ENCODE measurements at regions not wholly inside any gene's neighbourhood (a gene's known extent, or its start where the extent isn't known, plus 50 kb on each side); places are given as distances from the start of the nearest gene placed in this dataset.

GRCh38 chr15:70200511-70201424 is 103.1 kb upstream of the TLE3 start:
- TF ChIP-seq, protein P1, sequence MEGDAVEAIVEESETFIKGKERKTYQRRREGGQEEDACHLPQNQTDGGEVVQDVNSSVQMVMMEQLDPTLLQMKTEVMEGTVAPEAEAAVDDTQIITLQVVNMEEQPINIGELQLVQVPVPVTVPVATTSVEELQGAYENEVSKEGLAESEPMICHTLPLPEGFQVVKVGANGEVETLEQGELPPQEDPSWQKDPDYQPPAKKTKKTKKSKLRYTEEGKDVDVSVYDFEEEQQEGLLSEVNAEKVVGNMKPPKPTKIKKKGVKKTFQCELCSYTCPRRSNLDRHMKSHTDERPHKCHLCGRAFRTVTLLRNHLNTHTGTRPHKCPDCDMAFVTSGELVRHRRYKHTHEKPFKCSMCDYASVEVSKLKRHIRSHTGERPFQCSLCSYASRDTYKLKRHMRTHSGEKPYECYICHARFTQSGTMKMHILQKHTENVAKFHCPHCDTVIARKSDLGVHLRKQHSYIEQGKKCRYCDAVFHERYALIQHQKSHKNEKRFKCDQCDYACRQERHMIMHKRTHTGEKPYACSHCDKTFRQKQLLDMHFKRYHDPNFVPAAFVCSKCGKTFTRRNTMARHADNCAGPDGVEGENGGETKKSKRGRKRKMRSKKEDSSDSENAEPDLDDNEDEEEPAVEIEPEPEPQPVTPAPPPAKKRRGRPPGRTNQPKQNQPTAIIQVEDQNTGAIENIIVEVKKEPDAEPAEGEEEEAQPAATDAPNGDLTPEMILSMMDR (IDR thresholded peaks at IDR 0.05; ENCODE audit: insufficient read depth, low read length): no peak
- TF ChIP-seq SPI1 (IDR thresholded peaks at IDR 0.05; ENCODE audit: borderline replicate concordance, low read depth) (no peak), POLR2AphosphoS5 (IDR thresholded peaks at IDR 0.05; ENCODE audit: low read depth) (peak; percentile 42; the same call in 1 of the 2 replicates), GABPA (IDR thresholded peaks at IDR 0.05; ENCODE audit: low read depth) (no peak)
- TF ChIP-seq, protein P2, sequence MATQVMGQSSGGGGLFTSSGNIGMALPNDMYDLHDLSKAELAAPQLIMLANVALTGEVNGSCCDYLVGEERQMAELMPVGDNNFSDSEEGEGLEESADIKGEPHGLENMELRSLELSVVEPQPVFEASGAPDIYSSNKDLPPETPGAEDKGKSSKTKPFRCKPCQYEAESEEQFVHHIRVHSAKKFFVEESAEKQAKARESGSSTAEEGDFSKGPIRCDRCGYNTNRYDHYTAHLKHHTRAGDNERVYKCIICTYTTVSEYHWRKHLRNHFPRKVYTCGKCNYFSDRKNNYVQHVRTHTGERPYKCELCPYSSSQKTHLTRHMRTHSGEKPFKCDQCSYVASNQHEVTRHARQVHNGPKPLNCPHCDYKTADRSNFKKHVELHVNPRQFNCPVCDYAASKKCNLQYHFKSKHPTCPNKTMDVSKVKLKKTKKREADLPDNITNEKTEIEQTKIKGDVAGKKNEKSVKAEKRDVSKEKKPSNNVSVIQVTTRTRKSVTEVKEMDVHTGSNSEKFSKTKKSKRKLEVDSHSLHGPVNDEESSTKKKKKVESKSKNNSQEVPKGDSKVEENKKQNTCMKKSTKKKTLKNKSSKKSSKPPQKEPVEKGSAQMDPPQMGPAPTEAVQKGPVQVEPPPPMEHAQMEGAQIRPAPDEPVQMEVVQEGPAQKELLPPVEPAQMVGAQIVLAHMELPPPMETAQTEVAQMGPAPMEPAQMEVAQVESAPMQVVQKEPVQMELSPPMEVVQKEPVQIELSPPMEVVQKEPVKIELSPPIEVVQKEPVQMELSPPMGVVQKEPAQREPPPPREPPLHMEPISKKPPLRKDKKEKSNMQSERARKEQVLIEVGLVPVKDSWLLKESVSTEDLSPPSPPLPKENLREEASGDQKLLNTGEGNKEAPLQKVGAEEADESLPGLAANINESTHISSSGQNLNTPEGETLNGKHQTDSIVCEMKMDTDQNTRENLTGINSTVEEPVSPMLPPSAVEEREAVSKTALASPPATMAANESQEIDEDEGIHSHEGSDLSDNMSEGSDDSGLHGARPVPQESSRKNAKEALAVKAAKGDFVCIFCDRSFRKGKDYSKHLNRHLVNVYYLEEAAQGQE (IDR thresholded peaks at IDR 0.05; ENCODE audit: insufficient replicate concordance, low read depth): no peak
